HG03135 (cell line): ENCODE measurements at regions not wholly inside any gene's neighbourhood (a gene's known extent, or its start where the extent isn't known, plus 50 kb on each side); places are given as distances from the start of the nearest gene placed in this dataset.
"Not testable (repeated sequence)": the region's sequence is repeated elsewhere in the genome, so short reads cannot be mapped to it uniquely, and the experiment has no call there.

Source experiments
- ATAC-seq: cut with Tn5 transposase; IDR thresholded peaks from one replicate; pipeline ENCODE4 v1.9.1; 2021; ENCODE audit warnings: mild to moderate bottlenecking, moderate library complexity; ENCODE audit not compliant: unreplicated experiment

DNA sequence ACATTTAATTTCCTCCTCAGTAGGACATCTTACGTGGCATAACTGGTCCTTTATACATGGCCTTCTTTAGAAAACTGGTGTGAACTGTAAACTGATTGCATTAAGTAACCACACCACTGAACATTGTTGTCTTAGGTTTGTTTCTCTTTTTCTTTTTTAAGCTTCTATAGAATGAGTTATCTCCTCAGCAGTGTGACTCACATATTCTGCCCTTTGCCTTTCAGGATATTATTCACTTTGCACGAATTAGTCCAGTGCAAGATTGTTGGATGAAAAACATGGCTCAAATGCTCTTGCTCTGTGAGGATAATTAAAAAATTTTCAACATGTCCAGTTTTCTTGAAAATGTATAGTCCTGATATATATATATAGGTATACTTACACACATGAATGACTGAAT is 147.6 kb downstream of the KBTBD8 start:
- ATAC-seq, result no peak

DNA sequence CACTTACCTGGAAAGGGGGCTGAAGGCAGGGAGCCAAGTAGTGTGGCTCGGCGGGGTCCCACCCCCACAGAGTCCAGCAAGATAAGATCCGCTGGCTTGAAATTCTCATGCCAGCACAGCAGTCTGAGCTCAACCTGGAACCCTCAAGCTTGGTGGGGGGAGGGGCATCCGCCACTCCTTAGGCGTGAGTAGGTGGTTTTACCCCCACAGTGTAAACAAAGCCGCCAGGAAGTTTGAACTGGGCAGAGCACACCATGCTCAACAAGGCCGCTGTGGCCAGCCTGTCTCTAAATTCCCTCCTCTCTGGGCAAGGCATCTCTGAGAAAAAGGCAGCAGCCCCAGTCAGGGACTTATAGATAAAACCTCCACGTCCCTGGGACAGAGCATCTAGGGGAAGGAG is 156.3 kb downstream of the KBTBD8 start:
- no peak for ATAC-seq

DNA sequence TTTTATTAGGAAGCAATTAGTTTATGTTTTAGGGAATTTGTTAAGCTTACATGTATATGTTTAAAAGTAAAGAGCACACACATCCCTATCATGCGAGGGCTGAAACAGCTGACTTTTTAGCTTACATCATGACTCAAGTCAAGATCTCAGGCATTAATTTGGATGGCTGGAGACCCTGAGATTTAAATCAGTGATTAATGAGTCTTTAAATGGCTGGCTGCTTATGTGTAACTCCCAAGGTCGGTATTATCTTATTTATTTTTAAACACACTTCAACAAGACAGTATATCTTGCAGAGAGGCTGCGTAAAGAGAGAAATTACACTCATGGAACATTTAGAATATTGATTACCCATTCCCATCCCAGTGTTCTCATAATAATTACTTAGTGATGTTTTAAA is 169.4 kb downstream of the KBTBD8 start:
- ATAC-seq, result no peak

DNA sequence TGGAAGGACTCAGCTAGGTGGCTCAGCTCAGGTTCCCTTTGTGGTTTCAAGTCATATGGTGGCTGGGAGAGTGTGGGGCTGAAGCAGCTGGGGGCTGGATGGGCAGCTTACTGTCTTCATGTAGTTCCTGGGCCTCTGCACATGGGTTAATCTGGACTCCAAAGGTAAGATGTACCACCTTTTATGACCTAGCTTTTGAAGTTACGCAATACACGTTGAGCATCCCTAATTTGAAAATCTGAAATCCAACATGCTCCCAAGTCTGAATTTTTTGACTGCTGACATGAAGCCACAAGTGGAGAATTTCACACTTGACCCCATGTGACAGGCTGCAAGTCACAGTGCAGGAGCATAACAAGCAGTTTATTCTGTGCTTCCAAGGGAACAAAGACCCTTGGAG is 173.7 kb downstream of the KBTBD8 start:
- ATAC-seq, result no peak

DNA sequence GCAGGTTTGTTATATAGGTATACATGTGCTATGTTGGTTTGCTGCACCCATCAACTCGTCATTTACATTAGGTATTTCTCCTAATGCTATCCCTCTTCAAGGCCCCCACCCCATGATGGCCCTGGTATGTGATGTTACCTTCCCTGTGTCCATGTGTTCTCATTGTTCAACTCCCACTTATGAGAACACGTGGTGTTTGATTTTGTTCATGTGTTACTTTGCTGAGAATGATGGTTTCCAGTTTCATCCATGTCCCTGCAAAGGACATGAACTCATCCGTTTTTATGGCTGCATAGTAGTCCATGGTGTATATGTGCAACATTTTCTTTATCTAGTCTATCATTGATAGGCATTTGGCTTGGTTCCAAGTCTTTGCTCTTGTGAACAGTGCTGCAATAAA is 175.0 kb downstream of the KBTBD8 start:
- not testable (repeated sequence) for ATAC-seq

DNA sequence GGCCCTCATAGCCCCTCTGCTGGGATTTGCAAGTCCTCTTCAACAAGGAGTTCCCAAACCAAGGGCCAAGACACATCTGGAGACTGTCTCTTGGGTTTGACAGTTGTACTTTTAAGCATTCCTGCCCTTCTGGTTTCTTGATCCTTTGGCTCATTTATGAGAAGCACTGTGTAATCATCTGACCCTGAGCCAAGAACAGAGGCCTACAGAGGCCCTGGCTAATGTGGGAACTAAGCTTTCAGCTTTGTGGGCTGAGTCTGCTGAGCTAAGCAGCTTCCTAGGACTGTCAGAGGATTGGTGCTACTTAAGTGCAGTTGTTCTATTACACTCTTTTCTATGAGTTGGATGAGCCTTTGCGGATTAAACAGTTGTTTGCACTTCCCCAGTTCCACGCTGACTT is 178.3 kb downstream of the KBTBD8 start:
- no peak for ATAC-seq

DNA sequence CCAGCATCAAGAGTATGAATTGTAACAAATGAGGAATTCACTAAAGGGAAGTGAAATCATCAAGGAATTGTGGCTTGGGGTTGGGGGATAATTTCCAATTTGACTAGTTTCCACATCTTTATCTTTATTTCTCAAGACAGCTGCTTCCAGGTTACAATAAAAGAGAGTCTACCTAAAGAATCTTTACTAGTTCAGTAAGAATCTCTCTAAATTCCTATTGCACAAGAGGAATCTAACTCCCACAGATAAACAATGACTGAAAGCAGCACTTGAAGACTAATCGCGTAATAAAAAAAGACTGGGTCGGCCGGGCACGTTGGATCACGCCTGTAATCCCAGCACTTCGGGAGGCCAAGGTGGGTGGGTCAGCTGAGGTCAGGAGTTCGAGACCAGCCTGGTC is 194.4 kb downstream of the KBTBD8 start:
- no peak for ATAC-seq

DNA sequence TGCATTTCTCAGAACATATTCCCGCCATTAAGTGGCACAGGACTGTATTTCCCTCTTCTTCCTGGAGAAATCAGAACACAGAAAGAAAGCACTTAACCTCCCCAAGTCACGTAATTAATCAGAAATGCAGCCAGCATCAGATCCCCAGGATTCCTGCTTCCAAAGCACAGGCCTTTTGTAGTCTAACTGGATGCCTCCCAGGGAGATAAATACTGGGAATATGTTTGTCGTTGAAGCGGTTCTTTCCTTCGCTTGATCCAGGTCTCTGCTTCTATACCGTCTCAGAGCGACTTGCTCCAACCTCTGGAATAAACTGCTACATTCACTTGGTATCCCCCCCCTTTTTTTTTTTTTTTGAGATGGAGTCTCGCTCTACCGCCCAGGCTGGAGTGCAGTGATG is 198.6 kb downstream of the KBTBD8 start:
- ATAC-seq, result no peak

DNA sequence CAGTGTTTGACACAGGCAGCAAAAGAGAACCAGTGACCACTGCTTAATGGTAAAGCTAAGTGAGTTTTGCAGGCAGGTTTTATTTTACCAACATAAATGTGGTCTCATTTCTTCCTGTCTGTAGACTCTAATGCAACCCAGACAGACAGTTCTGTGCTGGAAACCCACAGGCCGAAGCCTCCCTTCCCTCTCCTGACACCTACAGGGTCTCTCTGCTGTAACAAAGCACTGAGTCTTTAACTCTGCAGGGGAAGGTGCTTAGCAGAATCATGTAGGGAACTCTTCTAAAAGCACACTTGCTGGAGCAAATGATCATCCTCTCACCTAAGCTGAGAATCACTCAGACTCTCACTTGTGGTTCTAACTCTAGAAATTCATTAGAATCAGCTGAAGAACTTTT is 200.3 kb downstream of the KBTBD8 start:
- ATAC-seq, result no peak

DNA sequence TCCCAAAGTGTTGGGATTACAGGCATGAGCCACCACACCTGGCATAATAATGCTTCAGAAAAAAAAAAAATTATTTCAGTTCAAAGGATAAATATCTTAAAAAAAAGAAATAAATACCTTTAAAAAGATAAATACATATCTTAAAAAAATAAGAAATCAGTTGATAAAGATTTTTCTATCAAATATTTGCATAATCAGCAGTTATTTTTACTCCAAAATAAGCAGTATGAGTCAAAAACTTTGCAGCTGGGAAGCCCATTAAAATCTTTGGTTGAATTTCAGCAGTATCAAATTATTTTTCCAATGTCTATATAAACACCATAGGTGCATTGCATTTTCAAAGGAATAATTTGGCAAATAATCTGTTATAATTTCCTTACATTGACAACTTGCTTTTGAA is 202.5 kb downstream of the KBTBD8 start:
- ATAC-seq, result no peak

DNA sequence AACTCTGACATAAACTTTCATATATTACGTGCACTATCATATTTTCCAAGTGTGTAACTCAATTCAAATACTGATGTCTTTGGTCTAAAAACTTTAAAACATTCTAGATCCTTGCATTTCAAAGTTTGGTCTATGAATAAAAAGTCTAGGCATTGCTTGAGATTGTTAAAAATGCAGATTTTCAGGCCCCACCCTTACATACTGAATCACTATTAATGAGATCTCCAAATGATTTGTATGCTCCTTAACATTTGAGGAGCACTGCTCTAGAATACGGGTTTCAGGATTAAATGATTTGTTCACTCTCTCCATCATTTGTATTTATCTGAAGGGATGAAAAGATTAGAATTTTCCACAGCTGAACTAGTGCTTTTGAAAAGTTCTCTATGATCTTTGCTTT is 202.9 kb downstream of the KBTBD8 start:
- no peak for ATAC-seq

DNA sequence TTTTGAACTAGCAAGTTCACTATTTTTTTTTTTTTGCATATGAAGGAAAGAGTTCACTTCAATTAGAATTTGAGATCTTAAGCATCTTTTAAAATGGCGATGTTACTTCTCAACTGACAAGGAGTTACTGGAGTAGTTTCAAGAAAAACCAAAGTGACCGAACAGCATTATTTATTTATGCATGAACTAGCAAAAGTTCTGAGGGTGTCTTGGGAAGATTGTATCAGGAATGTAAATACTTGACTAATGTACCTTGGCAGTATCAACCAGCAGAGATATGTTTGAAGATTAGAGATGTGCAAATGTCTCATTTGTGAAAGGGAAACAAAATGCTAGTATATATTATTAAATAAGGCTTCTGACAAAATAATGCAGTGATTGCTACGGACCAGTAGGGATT is 203.9 kb downstream of the KBTBD8 start:
- ATAC-seq, result no peak

DNA sequence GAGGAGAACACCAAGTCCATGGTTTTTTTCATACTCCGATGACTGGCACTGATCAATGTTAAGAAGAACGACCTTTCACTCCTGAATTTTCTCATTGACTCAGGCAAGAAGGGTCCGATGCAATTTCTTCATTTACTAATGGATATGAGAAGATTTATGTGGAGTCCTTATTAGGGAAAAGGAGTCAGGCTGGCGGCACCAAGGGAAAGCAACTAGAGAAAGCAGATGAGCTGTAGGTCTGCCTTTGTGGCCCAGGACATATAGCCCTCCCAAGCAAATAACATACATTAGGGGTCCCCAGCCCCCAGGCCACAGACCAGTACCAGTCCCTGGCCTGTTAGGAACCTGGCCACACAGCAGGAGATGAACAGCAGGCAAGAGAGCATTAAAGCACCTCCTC is 206.8 kb downstream of the KBTBD8 start:
- ATAC-seq, result no peak

DNA sequence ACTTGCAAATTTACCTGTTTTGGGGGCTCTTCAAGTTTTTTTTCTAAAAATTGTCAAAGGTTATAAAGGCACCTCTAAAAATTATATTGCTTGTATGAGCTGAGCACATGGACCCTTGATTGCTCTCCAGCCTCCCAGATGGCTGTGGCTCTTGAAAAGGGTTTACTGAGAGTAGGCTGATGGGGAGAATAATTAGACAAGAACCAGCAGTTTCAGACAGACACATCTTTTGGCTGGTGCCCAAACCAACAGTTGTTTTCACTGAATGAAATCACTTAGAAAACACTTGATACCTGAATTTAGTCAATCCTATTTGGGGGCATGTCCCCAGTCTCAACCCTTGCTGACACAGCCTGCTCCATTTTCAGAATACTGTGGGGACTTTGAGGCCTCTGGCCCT is 217.6 kb downstream of the KBTBD8 start:
- no peak for ATAC-seq

DNA sequence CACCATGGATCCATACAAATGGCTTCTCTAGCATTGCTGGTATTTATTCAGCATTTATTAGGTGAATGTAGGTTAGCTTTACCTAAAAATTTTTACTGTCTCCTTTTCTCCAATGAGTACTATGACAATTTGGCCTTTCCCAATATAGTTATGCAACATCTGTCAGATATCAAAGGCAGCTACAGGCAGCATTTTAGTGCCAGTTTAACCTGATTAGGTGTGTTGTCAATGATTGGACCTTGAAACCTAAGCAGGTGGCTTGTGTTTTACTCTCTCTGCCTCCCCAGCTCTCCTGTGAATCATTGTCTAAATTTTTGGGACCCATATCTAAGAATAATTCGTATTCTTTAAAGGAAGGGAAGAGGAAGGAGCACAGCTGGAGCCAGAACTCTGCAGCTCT is 228.9 kb downstream of the KBTBD8 start:
- no peak for ATAC-seq

DNA sequence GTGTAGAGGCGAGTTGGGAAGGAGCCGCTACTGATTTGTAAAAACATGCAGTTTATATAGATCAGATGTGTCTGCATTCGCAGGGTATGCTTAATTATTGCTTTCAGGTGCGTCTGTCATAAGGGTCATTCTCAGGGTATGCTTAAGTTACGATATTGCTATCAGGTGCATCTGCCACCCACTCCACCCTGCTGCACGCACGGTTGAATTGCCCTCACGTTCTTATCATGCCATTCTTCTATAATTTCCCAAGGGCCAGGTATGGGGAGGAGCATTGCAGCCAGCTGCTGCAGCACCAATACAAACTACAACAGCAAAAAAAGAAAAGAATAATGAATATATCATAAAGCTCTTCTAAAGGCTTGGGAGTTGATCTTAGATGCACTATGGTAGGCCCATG is 230.0 kb downstream of the KBTBD8 start:
- no peak for ATAC-seq

DNA sequence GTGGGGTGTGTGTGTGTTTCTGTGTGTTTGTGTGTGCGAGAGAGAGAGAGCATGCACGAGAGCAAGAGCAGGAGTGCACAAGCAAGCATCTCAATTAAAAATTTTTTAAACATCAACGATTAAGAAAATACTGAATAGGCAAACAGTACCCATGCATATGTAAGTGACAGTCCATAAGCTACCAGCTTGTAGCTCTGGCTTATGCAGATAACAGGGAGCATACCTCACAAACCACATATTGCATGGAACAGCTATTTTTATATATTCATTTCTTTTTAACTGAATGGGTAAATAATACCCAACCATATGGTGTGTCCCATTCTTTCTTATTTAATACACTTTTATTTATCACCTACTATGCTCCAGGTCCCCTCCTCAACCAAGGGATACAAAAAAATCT is 234.5 kb downstream of the KBTBD8 start:
- no peak for ATAC-seq

DNA sequence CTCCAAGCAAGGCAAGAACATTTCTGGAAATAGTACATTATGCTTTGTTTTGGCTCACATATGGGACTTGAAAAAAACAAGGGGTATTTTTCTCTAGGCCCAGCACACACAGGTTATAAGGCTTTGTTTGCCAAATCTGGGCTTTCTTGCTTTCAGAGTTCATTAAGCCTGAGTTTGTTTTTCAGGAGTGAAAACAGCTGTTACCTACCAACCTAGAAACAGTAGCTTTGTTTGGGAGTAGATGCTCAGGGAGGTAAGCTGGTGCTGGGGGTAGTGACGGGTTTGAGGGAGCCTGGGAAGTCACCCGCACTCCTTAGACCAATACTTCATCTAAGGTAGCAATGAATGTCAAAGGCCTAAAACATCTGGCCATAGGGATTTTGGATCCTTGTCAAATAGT is 241.2 kb downstream of the KBTBD8 start:
- no peak for ATAC-seq

DNA sequence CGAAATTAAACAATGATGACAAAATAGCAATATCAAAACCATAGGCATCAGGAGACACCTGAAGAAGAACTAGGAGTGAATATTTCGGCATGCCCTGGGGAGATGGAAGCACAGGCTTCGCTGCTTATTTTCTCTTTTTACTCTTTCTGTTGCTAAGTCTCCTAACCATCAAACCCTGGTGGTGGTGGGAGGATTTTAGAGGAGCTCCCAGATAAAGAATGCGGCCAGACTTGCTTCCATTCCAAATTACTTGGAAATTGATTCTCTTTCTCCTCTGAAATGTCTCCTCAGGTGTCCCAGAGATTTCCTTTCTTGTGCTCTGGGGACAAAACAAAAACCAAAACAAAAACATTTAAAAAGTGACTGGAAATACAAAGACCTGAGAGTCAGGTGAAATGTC is 243.0 kb downstream of the KBTBD8 start:
- ATAC-seq, result no peak

DNA sequence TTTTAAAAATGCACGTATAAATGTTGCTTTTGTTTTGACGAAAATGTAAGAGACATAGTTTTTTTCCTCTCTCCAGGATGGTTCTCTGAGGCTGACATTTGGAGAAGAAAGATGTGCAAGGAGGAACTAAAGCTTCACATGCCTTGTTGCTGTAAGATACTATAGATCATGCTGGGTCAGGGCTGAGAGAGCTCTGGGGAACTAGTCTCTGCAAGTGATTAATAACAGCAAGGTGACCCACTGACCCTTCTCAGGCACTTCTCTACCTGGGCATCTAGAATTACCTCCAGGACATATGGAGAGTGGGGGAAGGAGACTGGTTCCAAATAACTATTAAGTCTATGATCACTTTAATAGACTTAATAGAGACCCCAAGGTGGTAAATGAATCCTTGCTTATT is 246.0 kb downstream of the KBTBD8 start:
- ATAC-seq, result no peak

DNA sequence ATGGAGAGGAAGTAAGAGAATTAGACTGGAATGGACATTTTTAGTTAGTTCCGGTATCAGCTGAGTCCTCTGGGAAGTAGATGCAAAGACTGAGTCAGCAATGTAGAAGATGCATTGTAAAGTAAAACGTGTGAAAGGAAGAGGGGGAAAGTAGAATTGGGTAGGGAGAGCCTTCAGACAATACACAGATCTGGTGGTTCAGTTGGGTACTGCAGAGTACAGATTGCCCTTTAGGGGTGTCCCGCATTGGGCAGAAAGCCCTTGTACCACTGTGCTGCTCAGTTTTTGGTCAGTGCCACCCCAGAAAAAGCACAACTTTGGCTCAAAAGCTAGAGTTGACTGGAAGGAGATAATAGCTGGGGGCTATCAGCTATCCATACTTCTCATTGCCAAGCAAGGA is 247.4 kb downstream of the KBTBD8 start:
- no peak for ATAC-seq

DNA sequence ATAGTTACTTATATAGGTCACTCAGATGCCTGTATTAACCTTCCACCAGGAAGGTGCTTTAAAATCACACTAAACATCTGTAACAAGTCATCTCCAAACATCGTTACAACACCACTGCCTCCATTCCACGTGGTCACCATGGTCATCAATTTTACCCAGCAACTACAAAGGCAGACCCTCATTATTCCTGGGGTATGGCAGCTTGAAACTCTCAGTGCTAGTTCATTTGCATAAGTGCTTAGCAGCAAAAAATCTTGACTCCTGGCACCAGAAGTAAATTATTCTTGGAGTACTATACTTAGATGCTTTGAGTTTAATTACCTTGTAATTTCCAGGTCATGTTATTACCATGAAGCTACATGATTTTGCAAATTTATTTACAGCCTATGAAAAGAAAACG is 250.6 kb downstream of the KBTBD8 start:
- no peak for ATAC-seq

DNA sequence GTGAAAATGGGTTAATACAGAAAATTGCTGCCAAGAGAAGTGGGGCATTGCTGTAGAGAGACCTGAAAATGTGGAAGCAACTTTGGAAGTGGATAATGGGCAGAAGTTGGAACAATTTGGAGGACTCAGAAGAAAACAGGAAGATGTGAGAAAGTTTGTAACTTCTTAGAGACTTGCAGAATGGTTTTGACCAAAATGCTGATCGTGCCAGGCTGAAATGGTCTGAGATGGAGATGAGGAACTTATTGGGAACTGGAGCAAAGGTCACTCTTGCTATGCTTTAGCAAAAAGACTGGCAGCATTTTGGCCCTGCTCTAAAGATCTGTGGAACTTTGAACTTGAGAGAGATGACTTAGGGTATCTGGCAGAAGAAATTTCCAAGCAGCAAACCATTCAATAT is 254.8 kb downstream of the KBTBD8 start:
- ATAC-seq, result not testable (repeated sequence)

DNA sequence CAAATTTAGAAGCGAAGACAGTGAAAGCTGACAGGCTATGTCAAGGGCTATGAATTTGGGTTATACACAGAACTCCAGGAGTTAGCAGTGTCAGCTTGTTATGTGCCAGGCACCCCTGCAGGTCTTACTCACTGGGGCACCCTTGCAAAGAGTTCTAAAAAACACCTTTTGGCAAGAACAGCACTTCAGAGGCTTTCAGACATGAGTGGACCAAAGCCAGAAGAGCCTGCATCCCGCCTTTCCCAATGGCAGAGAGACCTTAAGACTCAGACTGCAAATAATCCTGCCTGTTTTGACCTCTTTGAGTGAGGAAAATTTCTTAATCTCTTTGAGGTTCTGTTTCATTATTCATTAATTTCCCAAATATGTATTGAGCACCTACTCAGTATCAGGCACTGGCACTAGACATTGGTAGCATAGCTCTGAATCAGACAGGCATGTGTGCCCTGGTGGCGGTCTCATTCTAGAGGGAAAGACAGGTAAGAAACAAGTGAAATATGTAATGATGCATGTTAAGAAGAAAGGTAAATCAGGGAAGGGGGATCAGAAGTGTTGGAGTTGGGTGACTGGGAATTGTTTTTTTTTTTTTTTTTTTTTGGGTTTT is 280.0 kb downstream of the KBTBD8 start:
- no peak for ATAC-seq
